CD8-positive, alpha-beta memory T cell (primary cell): ENCODE measurements at regions not wholly inside any gene's neighbourhood (a gene's known extent, or its start where the extent isn't known, plus 50 kb on each side); places are given as distances from the start of the nearest gene placed in this dataset.
"Not testable (repeated sequence)": the region's sequence is repeated elsewhere in the genome, so short reads cannot be mapped to it uniquely, and the experiment has no call there.

ENCODE experiments used
- CTCF ChIA-PET: fragments of 350-600 bp; sonication (Branson Sonifier 250); formaldehyde crosslinking; loops from one replicate; lab custom pipeline; 2021; ENCODE audit warnings: antibody characterized with exemption; lab: Charles Lee
- POLR2A ChIA-PET: fragments of 350-600 bp; sonication (Branson Sonifier 250); formaldehyde crosslinking; loops from one replicate; lab custom pipeline; 2021; ENCODE audit warnings: antibody characterized with exemption; lab: Charles Lee
- DNase-seq, 5 donors: peaks; one replicate each; pipeline versions ENCODE4 v3.0.0 to v3.0.0-alpha.2; 2020 to 2022; ENCODE audit warnings: mixed read lengths in 1 of 5
- H3K27ac ChIP-seq: one replicate; pipeline ENCODE4 v1.7.0; 2013; ENCODE audit warnings: low read depth, mild to moderate bottlenecking, low read length, moderate library complexity
- H3K27me3 ChIP-seq: 2 replicates; pipeline ENCODE4 v1.7.0; 2013; ENCODE audit warnings: low read length, mild to moderate bottlenecking; ENCODE audit not compliant: insufficient read depth, poor library complexity, severe bottlenecking
- H3K36me3 ChIP-seq: 2 replicates; pipeline ENCODE4 v1.7.0; 2013; ENCODE audit warnings: mild to moderate bottlenecking, low read length, moderate library complexity; ENCODE audit not compliant: insufficient read depth
- H3K4me1 ChIP-seq: 2 replicates; pipeline ENCODE4 v1.7.0; 2013; ENCODE audit warnings: mild to moderate bottlenecking, low read length, moderate library complexity; ENCODE audit not compliant: insufficient read depth
- H3K4me3 ChIP-seq: 2 replicates; pipeline ENCODE4 v1.7.0; 2013; ENCODE audit warnings: mild to moderate bottlenecking, low read length
- H3K9me3 ChIP-seq: 2 replicates; pipeline ENCODE4 v1.7.0; 2013; ENCODE audit warnings: mild to moderate bottlenecking, low read length
- H3K27ac Mint-ChIP-seq, 8 donors: one replicate each; pipeline ENCODE4 v1.8.0; 2020 to 2021; ENCODE audit warnings: mixed read lengths in 8 of 8, mild to moderate bottlenecking in 6 of 8, inconsistent platforms in 3 of 8, moderate library complexity in 3 of 8
- H3K27me3 Mint-ChIP-seq, 2 donors: one replicate each; pipeline ENCODE4 v1.8.0; 2020 to 2021; ENCODE audit warnings: mixed read lengths in 2 of 2, mild to moderate bottlenecking in 1 of 2, moderate library complexity in 1 of 2
- H3K36me3 Mint-ChIP-seq, 3 donors: one replicate each; pipeline ENCODE4 v1.8.0; 2020 to 2021; ENCODE audit warnings: mixed read lengths in 3 of 3, inconsistent platforms in 1 of 3, mild to moderate bottlenecking in 1 of 3
- H3K4me1 Mint-ChIP-seq, 3 donors: one replicate each; pipeline ENCODE4 v1.8.0; 2020 to 2021; ENCODE audit warnings: mixed read lengths in 3 of 3, inconsistent platforms in 1 of 3, mild to moderate bottlenecking in 1 of 3
- H3K4me3 Mint-ChIP-seq, 7 donors: one replicate each; pipeline ENCODE4 v1.8.0; 2020 to 2021; ENCODE audit warnings: mixed read lengths in 7 of 7, mild to moderate bottlenecking in 6 of 7, moderate library complexity in 4 of 7, inconsistent platforms in 2 of 7
- H3K9me3 Mint-ChIP-seq, 5 donors: one replicate each; pipeline ENCODE4 v1.8.0; 2020 to 2022; ENCODE audit warnings: mixed read lengths in 5 of 5, mild to moderate bottlenecking in 3 of 5, moderate library complexity in 2 of 5, inconsistent platforms in 1 of 5

DNA sequence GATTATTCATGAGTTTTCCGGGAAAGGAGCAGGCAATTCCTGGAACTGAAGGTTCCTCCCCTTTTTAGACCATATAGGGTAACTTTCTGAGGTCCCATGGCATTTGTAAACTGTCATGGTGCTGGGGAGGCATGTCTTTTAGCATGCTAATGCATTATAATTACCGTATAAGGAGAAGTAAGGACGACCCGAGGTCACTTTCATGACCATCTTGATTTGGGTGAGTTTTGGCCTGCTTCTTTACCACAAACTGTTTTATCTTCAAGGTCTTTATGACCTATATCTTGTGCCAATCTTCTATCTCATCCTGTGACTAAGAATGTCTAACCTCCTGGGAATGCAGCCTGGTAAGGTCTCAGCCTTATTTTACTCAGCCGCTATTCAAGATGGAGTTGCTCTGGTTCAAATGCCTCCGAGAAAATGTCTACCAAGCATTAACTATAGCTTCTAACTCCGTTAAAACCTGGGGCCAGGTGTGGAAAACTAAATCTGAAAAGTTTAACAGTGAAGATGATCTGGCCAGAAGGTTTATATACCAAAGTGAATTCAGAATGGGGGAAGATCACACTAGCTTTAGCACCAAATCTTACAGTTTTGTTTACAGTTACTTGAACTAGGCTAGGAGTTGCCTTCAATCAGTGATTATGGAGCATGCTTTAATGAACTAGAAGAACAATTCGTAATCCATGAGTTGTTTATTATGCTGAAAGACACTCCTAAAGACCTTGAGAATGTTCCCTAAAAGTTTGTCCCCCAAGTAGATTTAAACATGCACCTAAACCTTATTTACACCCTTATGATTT is 80.0 kb upstream of the TOP1 start:
- ChIA-PET POLR2A (no interaction called here), CTCF (no interaction called here)
- H3K27ac Mint-ChIP-seq, result no peak overlapping the region
- H3K9me3 Mint-ChIP-seq, result no peaks in the 10 kb centered on the region
- H3K4me1 Mint-ChIP-seq, result no peaks in the 10 kb centered on the region
- Histone ChIP-seq H3K4me1 (no peaks in the 10 kb centered on the region), H3K9me3 (no peaks in the 10 kb centered on the region), H3K27ac (no peak overlapping the region), H3K4me3 (no peak overlapping the region), H3K27me3 (no peaks in the 10 kb centered on the region), H3K36me3 (no peaks in the 10 kb centered on the region)
- H3K4me3 Mint-ChIP-seq, result no peak overlapping the region
- peaks cover 7 to 29% of the 10 kb centered on the region in 2 donors for H3K27me3 Mint-ChIP-seq
- no peak for DNase-seq
- H3K36me3 Mint-ChIP-seq, result peaks cover 0 to 4% (median 0%) of the 10 kb centered on the region in 3 donors

GRCh38 chr20:40949346-40949745 is 79.3 kb upstream of the TOP1 start:
- ChIA-PET CTCF (interaction anchor here (1.1 kb wide), 1 partner anchor 13 kb away, joined by 4 read pairs; no protein-coding TSS in a partner anchor), POLR2A (no interaction called here)
- no peaks in the 10 kb centered on the region for H3K4me1 ChIP-seq
- DNase-seq, result no peak
- no peaks in the 10 kb centered on the region for H3K9me3 Mint-ChIP-seq
- H3K9me3 ChIP-seq, result no peaks in the 10 kb centered on the region
- H3K36me3 ChIP-seq, result no peaks in the 10 kb centered on the region
- no peak overlapping the region for H3K27ac ChIP-seq
- H3K4me3 Mint-ChIP-seq, result no peak overlapping the region
- H3K4me3 ChIP-seq, result no peak overlapping the region
- H3K27me3 ChIP-seq, result no peaks in the 10 kb centered on the region
- H3K27ac Mint-ChIP-seq, result no peak overlapping the region
- H3K27me3 Mint-ChIP-seq, result peaks cover 7 to 29% of the 10 kb centered on the region in 2 donors
- H3K4me1 Mint-ChIP-seq, result no peaks in the 10 kb centered on the region
- H3K36me3 Mint-ChIP-seq, result peaks cover 0 to 4% (median 0%) of the 10 kb centered on the region in 3 donors

DNA sequence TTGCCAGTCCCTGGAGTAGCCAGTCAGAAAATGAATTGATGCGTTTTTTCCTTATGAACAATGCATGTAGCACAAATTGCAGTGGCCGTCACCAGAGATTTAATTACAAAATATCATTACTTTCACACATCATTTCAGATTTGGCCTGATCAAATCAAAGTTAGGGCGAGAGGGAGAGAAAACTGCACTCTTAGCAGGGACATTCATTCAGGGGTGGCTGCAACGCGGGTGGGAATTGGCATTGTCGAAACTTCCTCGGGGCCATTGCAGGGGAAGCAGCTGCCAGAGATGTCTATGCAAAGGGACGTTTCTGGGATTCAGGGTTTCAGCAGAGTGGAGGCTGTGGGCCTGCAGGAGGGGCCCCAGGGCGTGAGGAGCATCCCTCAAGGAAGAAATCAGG is 76.5 kb upstream of the TOP1 start:
- no peaks in the 10 kb centered on the region for H3K27me3 ChIP-seq
- ChIA-PET CTCF (interaction anchor here (3.5 kb wide), 1 partner anchor 11 kb away, joined by 23 read pairs; no protein-coding TSS in a partner anchor), POLR2A (no interaction called here)
- no peaks in the 10 kb centered on the region for H3K36me3 ChIP-seq
- Mint-ChIP-seq H3K27me3 (peaks cover 1 to 13% of the 10 kb centered on the region in 2 donors), H3K4me1 (no peaks in the 10 kb centered on the region), H3K36me3 (peaks cover 0 to 4% (median 0%) of the 10 kb centered on the region in 3 donors), H3K9me3 (no peaks in the 10 kb centered on the region), H3K4me3 (no peak overlapping the region), H3K27ac (no peak overlapping the region)
- no peak overlapping the region for H3K27ac ChIP-seq
- no peak for DNase-seq
- no peak overlapping the region for H3K4me3 ChIP-seq
- no peaks in the 10 kb centered on the region for H3K4me1 ChIP-seq
- H3K9me3 ChIP-seq, result no peaks in the 10 kb centered on the region

DNA sequence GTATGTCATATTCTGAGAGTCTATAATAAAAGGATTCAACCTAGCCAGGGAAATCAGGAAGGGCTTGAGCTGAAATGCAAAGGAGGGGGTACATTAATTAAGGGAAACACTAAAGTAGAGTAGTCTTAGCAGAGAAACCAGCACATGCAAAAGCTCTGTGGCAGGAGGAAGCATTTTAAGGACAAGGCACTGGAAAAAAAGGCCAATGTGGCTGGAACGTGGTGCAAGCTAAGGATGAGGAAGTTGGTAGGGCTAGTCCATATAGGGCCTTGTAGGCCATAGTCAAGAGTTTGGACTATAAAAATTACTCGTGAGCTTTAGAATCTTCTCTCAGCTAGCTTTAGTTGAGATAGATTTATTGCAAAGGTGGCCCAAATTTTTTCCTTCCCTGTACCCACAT is 75.2 kb upstream of the TOP1 start:
- Mint-ChIP-seq H3K9me3 (no peaks in the 10 kb centered on the region), H3K27me3 (peaks cover 0 to 12% of the 10 kb centered on the region in 2 donors), H3K4me3 (no peak overlapping the region), H3K4me1 (no peaks in the 10 kb centered on the region), H3K27ac (no peak overlapping the region), H3K36me3 (peaks cover 0 to 4% (median 0%) of the 10 kb centered on the region in 3 donors)
- ChIA-PET CTCF (interaction anchor here (3.5 kb wide), 1 partner anchor 9 kb away, joined by 23 read pairs; no protein-coding TSS in a partner anchor), POLR2A (no interaction called here)
- Histone ChIP-seq H3K27me3 (no peaks in the 10 kb centered on the region), H3K4me1 (no peaks in the 10 kb centered on the region), H3K9me3 (no peaks in the 10 kb centered on the region), H3K27ac (no peak overlapping the region), H3K36me3 (no peaks in the 10 kb centered on the region), H3K4me3 (no peak overlapping the region)
- no peak for DNase-seq

DNA sequence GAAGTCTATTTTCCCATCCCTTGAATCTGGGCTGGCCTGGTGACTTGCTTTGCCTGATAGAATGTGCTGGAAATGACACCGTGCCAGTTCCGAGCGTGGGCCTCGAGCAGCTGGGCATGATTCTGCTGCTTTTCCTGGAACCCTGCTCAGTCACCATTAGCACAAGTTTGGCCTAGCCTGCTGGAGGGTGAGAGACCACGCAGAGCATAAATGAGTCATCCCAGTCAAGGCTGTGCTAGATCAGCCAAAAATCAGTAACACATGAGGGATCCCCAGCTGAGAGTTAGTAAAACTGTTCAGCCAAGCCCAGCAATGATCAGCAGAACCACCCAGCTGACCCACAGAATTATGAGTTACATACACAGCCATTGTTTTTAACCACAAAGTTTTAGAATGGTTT is 74.8 kb upstream of the TOP1 start:
- H3K4me3 Mint-ChIP-seq, result no peak overlapping the region
- H3K9me3 Mint-ChIP-seq, result no peaks in the 10 kb centered on the region
- Histone ChIP-seq H3K4me1 (no peaks in the 10 kb centered on the region), H3K36me3 (no peaks in the 10 kb centered on the region), H3K27ac (no peak overlapping the region), H3K9me3 (no peaks in the 10 kb centered on the region), H3K4me3 (no peak overlapping the region), H3K27me3 (no peaks in the 10 kb centered on the region)
- H3K4me1 Mint-ChIP-seq, result no peaks in the 10 kb centered on the region
- H3K36me3 Mint-ChIP-seq, result peaks cover 0 to 4% (median 0%) of the 10 kb centered on the region in 3 donors
- DNase-seq, result no peak
- CTCF ChIA-PET, result interaction anchor here (3.5 kb wide), 1 partner anchor 9 kb away, joined by 23 read pairs; no protein-coding TSS in a partner anchor
- POLR2A ChIA-PET, result no interaction called here
- no peak overlapping the region for H3K27ac Mint-ChIP-seq
- H3K27me3 Mint-ChIP-seq, result peaks cover 0 to 9% of the 10 kb centered on the region in 2 donors

DNA sequence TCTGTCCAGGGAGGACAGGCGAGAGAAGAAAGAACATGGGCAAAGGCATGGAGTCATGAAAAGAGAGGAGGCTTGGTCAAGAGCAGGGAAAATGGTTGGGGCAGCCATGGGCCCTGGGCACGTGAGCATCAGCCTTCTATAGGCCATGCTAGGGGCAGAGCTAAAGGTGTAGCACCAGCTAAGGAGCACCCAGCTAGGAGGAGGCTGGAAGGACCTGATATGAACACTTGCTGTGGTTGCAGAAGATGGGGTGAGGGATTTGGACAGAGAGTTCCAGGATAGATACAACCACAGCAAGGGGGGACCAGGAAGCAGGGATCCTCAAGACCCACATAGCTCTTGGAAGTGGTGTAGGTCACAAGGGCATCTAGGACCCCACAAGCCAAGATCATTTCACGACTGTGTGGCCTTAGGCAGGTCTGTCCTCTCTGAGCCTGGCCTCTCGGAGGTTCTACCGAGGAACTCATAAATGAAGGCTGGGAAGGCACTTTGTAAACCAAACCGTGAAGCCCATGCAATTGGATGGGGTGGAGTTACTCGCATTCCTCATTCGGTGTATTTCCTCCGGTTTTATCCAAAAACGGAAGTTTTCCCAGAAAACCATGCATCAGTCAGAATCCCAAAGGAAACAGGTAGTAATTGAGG is 74.0 kb upstream of the TOP1 start:
- H3K4me1 ChIP-seq, result no peaks in the 10 kb centered on the region
- H3K36me3 Mint-ChIP-seq, result peaks cover 0 to 4% (median 0%) of the 10 kb centered on the region in 3 donors
- no peak overlapping the region for H3K4me3 Mint-ChIP-seq
- CTCF ChIA-PET, result interaction anchor here (3.5 kb wide), 1 partner anchor 8 kb away, joined by 23 read pairs; no protein-coding TSS in a partner anchor
- no peak overlapping the region for H3K27ac ChIP-seq
- no peak overlapping the region for H3K27ac Mint-ChIP-seq
- H3K4me1 Mint-ChIP-seq, result no peaks in the 10 kb centered on the region
- DNase-seq, result no peak
- POLR2A ChIA-PET, result no interaction called here
- H3K27me3 Mint-ChIP-seq, result peaks cover 0 to 9% of the 10 kb centered on the region in 2 donors
- no peaks in the 10 kb centered on the region for H3K36me3 ChIP-seq
- no peaks in the 10 kb centered on the region for H3K9me3 Mint-ChIP-seq
- H3K4me3 ChIP-seq, result no peak overlapping the region
- H3K9me3 ChIP-seq, result no peaks in the 10 kb centered on the region
- H3K27me3 ChIP-seq, result no peaks in the 10 kb centered on the region

DNA sequence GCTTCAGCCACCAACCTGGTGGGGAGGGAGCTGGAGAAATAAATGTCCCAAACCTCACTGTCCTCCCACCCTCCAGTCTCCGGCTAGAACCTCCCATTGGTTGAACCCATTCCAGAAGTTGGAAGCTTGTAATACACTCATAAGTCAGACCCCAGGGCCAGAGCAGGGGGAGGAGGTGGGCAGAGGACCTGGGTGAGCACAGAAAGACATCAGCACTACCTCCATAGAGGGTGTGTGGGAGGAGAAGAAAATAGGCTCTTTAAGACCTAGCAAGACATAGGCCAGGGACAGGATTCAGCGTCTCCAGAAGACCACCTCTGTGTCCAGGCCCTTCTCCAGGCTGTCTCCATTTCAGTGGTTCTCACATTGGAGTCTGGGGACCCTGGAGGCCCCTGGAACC is 73.3 kb upstream of the TOP1 start:
- ChIA-PET POLR2A (no interaction called here), CTCF (interaction anchor here (3.5 kb wide), 1 partner anchor 7 kb away, joined by 23 read pairs; no protein-coding TSS in a partner anchor)
- no peak overlapping the region for H3K27ac ChIP-seq
- Mint-ChIP-seq H3K9me3 (no peaks in the 10 kb centered on the region), H3K4me1 (no peaks in the 10 kb centered on the region), H3K4me3 (no peak overlapping the region), H3K27me3 (peaks cover 0 to 3% of the 10 kb centered on the region in 2 donors), H3K36me3 (peaks cover 0 to 4% (median 0%) of the 10 kb centered on the region in 3 donors), H3K27ac (no peak overlapping the region)
- no peak for DNase-seq
- H3K27me3 ChIP-seq, result no peaks in the 10 kb centered on the region
- H3K9me3 ChIP-seq, result no peaks in the 10 kb centered on the region
- H3K4me3 ChIP-seq, result no peak overlapping the region
- H3K36me3 ChIP-seq, result no peaks in the 10 kb centered on the region
- H3K4me1 ChIP-seq, result no peaks in the 10 kb centered on the region

- H3K9me3 ChIP-seq, H3K27me3 Mint-ChIP-seq, H3K27ac ChIP-seq, H3K9me3 Mint-ChIP-seq, H3K36me3 Mint-ChIP-seq, DNase-seq, H3K4me3 Mint-ChIP-seq, H3K4me1 Mint-ChIP-seq, CTCF ChIA-PET, H3K27ac Mint-ChIP-seq, H3K4me1 ChIP-seq, POLR2A ChIA-PET, H3K4me3 ChIP-seq, H3K27me3 ChIP-seq, H3K36me3 ChIP-seq: not testable (repeated sequence)
These were observed 72.8 kb upstream of the TOP1 start for GRCh38 chr20:40955826-40956225.
